Upper lobe of left lung (tissue), 4 donors: ENCODE measurements at regions not wholly inside any gene's neighbourhood (a gene's known extent, or its start where the extent isn't known, plus 50 kb on each side); places are given as distances from the start of the nearest gene placed in this dataset.

Experiments
- CTCF ChIP-seq, 6 experiments: fragments of 450-650 bp in 4 of 6; fragments of 200-600 bp in 2 of 6; sonication (generic) in 2 of 6; IDR thresholded peaks; one replicate each; pipeline ENCODE4 v1.5.1; 2016 to 2019; ENCODE audit warnings: antibody characterized with exemption in 6 of 6
- POLR2A ChIP-seq, 4 donors: fragments of 450-650 bp; IDR thresholded peaks; one replicate each; pipeline ENCODE4 v1.5.1; 2016 to 2017; ENCODE audit warnings: antibody characterized with exemption in 4 of 4, mild to moderate bottlenecking in 2 of 4
- POLR2AphosphoS5 ChIP-seq, 2 donors: sonication (generic); formaldehyde crosslinking; IDR thresholded peaks; one replicate each; pipeline ENCODE4 v1.5.1; 2017; ENCODE audit warnings: antibody characterized with exemption in 2 of 2

GRCh38 chr5:25436452-25436851, 791.7 kb upstream of the CDH10 start:
- TF ChIP-seq CTCF (IDR thresholded peaks at IDR 0.05) (no peak), POLR2AphosphoS5 (IDR thresholded peaks at IDR 0.05) (no peak), POLR2A (IDR thresholded peaks at IDR 0.05) (no peak)
